GM12878 (cell line): ENCODE measurements at regions not wholly inside any gene's neighbourhood (a gene's known extent, or its start where the extent isn't known, plus 50 kb on each side); places are given as distances from the start of the nearest gene placed in this dataset.

Source experiments
- ATAC-seq: fragments of 200-7000 bp; cut with Tn5 transposase; 3 replicates; pipeline ENCODE4 v1.9.1; 2020; ENCODE audit warnings: mild to moderate bottlenecking, moderate library complexity
- BruUV-seq: library from RNA; stranded (reverse); fragments of 400-500 nt; replicated peaks from 2 replicates; lab custom pipeline; 2021; lab: Mats Ljungman, UMichigan
- CTCF ChIA-PET: fragments of 300-600 bp; sonication (Branson Sonifier 250); formaldehyde crosslinking; extraction: SDS; loops from one replicate; lab custom pipeline; 2021; ENCODE audit warnings: inconsistent platforms; lab: Yijun Ruan, JAX
- POLR2A ChIA-PET: fragments of 350-600 bp; formaldehyde crosslinking; extraction: SDS; loops from one replicate; lab custom pipeline; 2021; ENCODE audit warnings: inconsistent platforms; lab: Charles Lee
- RAD21 ChIA-PET: fragments of 300-600 bp; sonication (Branson Sonifier 250); formaldehyde crosslinking; loops from one replicate; lab custom pipeline; 2023; ENCODE audit warnings: antibody characterized with exemption; ENCODE audit not compliant: unreplicated experiment; lab: Charles Lee
- SMC1A ChIA-PET: fragments of 300-600 bp; sonication (Branson Sonifier 250); formaldehyde crosslinking; loops from one replicate; lab custom pipeline; 2023; ENCODE audit not compliant: unreplicated experiment, uncharacterized antibody; lab: Charles Lee
- DNase-seq: peaks from one replicate; pipeline ENCODE4 v3.0.0-alpha.2; 2011; ENCODE audit warnings: low read depth, low spot score
- FAIRE-seq: peaks from 3 replicates; lab custom pipeline; 2011; peaks lifted over from hg19 to GRCh38; lab: Jason Lieb, UNC
- H2AFZ ChIP-seq: 2 replicates; pipeline ENCODE4 v1.6.0; 2011; ENCODE audit warnings: low read depth, low read length, control low read depth; ENCODE audit not compliant: control insufficient read depth
- H3K27ac ChIP-seq: 2 replicates; pipeline ENCODE4 v1.5.1; 2011; ENCODE audit warnings: control low read depth; ENCODE audit not compliant: control insufficient read depth, insufficient read depth
- H3K27me3 ChIP-seq, 2 experiments: replicated peaks in 1 of 2; 2 replicates each; pipeline versions ENCODE4 v1.6.0 to v1.6.1; 2011; ENCODE audit warnings: low read length in 1 of 2; ENCODE audit not compliant: control insufficient read depth in 2 of 2, insufficient read depth in 2 of 2
- H3K36me3 ChIP-seq, 2 experiments: 2 replicates each; pipeline ENCODE4 v1.5.1; 2011; ENCODE audit warnings: low read length in 1 of 2; ENCODE audit not compliant: control insufficient read depth in 2 of 2, insufficient read depth in 2 of 2
- H3K4me1 ChIP-seq: 2 replicates; pipeline ENCODE4 v1.6.1; 2011; ENCODE audit warnings: mild to moderate bottlenecking, low read length, moderate library complexity, mixed read lengths; ENCODE audit not compliant: control insufficient read depth, insufficient read depth
- H3K4me2 ChIP-seq: 2 replicates; pipeline ENCODE4 v1.6.0; 2011; ENCODE audit warnings: control low read depth; ENCODE audit not compliant: control insufficient read depth, insufficient read depth
- H3K4me3 ChIP-seq: fragments of 200-600 bp; sonication (generic); 2 replicates; pipeline ENCODE4 v1.5.1; 2016
- H3K79me2 ChIP-seq: 2 replicates; pipeline ENCODE4 v1.6.0; 2011; ENCODE audit warnings: low read length; ENCODE audit not compliant: control insufficient read depth, insufficient read depth
- H3K9ac ChIP-seq: 2 replicates; pipeline ENCODE4 v1.8.0; 2011; ENCODE audit warnings: low read length, control low read depth, mixed read lengths; ENCODE audit not compliant: control insufficient read depth, insufficient read depth
- H3K9me3 ChIP-seq: replicated peaks from 3 replicates; pipeline ENCODE4 v1.5.1; 2011; ENCODE audit warnings: mild to moderate bottlenecking, low read length; ENCODE audit not compliant: control insufficient read depth, insufficient read depth
- H4K20me1 ChIP-seq: 2 replicates; pipeline ENCODE4 v1.6.0; 2011; ENCODE audit not compliant: control insufficient read depth, insufficient read depth
- EGR1 ChIP-seq, 2 experiments: IDR thresholded peaks; 1 replicate in 1 of 2; 2 replicates in 1 of 2; pipeline ENCODE4 v1.6.1; 2011 to 2012; ENCODE audit warnings: low read depth in 2 of 2, low read length in 2 of 2, borderline replicate concordance in 1 of 2, mild to moderate bottlenecking in 1 of 2, moderate library complexity in 1 of 2
- ESRRA ChIP-seq: IDR thresholded peaks from 2 replicates; pipeline ENCODE4 v1.6.1; 2012; ENCODE audit warnings: mild to moderate bottlenecking, low read length, improper control_type of control experiment
- GABPA ChIP-seq: IDR thresholded peaks from 2 replicates; pipeline ENCODE4 v1.6.1; 2014; ENCODE audit warnings: antibody characterized with exemption, low read depth, mild to moderate bottlenecking, inconsistent platforms
- POLR2AphosphoS2 ChIP-seq: IDR thresholded peaks from 2 replicates; pipeline ENCODE4 v1.6.1; 2011; ENCODE audit warnings: low read depth, mild to moderate bottlenecking, low read length, improper control_type of control experiment, moderate library complexity
- RAD21 ChIP-seq: IDR thresholded peaks from 2 replicates; pipeline ENCODE4 v1.6.1; 2011; ENCODE audit warnings: mild to moderate bottlenecking, low read depth, low read length, moderate library complexity; ENCODE audit not compliant: insufficient read depth
- RBBP5 ChIP-seq: fragments of 200-600 bp; sonication (generic); conservative IDR thresholded peaks from 2 replicates; pipeline ENCODE4 v1.6.1; 2016
- WGBS: methylation state at CpG from one replicate; pipeline ENCODE4 v1.1.6; 2016; ENCODE audit warnings: low lambda C conversion rate; ENCODE audit not compliant: insufficient replicate concordance, insufficient coverage; ENCODE audit errors: missing lambda C conversion rate; 5-methylcytosine and 5-hydroxymethylcytosine counted together
- in situ Hi-C: fragments of 300-500 bp; cut with MboI; formaldehyde crosslinking; loops from 9 replicates; pipeline ENCODE4 v1.14.3; 2018; ENCODE audit warnings: mixed read lengths
- intact Hi-C: fragments of 100-400 bp; cut with micrococcal nuclease; formaldehyde crosslinking; loops from one replicate; pipeline ENCODE4 v1.14.2; 2022; ENCODE audit not compliant: unreplicated experiment
- TF ChIP-seq, protein P1 (sequence below): fragments of 450-650 bp; IDR thresholded peaks from 2 replicates; pipeline ENCODE4 v1.6.1; 2017; ENCODE audit warnings: mild to moderate bottlenecking, moderate library complexity
- TF ChIP-seq, protein P2 (sequence below): fragments of 450-650 bp; IDR thresholded peaks from 2 replicates; pipeline ENCODE4 v1.6.1; 2018; ENCODE audit warnings: mild to moderate bottlenecking, low read depth, moderate library complexity; ENCODE audit not compliant: partially characterized antibody

- TF ChIP-seq EGR1 (IDR thresholded peaks at IDR 0.05; ENCODE audit: borderline replicate concordance in 1 of 2, low read depth in 2 of 2, low read length in 2 of 2) (no peak), POLR2AphosphoS2 (no peak), RBBP5 (no peak)
- Histone ChIP-seq H3K4me1 (no peaks in the 10 kb centered on the region), H3K27me3 (peaks cover 0 to 8% of the 10 kb centered on the region in 2 experiments; a peak in 3 of 4 replicates), H3K9ac (no peak overlapping the region), H2AFZ (no peak overlapping the region), H3K4me2 (no peak overlapping the region), H4K20me1 (no peaks in the 10 kb centered on the region), H3K36me3 (no peaks in the 10 kb centered on the region), H3K4me3 (no peak overlapping the region), H3K9me3 (no peaks in the 10 kb centered on the region), H3K79me2 (no peaks in the 10 kb centered on the region), H3K27ac (no peak overlapping the region)
- DNase-seq (no peak), FAIRE-seq (no peak), ATAC-seq (no peak)
- ChIA-PET POLR2A (no interaction called here), RAD21 (no interaction called here), CTCF (no interaction called here), SMC1A (no interaction called here)
- intact Hi-C loops: no loop called here
- no TSS peak for BruUV-seq
- 61% methylated on average over 16 of the region's 21 CpGs for WGBS
- in situ Hi-C loops: no loop called here
Measured at GRCh38 chr6:165819394-165819793, 156.4 kb upstream of the PDE10A start.

- no peaks in the 10 kb centered on the region for H3K4me1 ChIP-seq
- H3K36me3 ChIP-seq: no peaks in the 10 kb centered on the region
- no peak overlapping the region for H2AFZ ChIP-seq
- 32% methylated on average over 4 of the region's 4 CpGs for WGBS
- TF ChIP-seq RAD21 (no peak), GABPA (no peak), ESRRA (no peak)
- TF ChIP-seq, protein P1, sequence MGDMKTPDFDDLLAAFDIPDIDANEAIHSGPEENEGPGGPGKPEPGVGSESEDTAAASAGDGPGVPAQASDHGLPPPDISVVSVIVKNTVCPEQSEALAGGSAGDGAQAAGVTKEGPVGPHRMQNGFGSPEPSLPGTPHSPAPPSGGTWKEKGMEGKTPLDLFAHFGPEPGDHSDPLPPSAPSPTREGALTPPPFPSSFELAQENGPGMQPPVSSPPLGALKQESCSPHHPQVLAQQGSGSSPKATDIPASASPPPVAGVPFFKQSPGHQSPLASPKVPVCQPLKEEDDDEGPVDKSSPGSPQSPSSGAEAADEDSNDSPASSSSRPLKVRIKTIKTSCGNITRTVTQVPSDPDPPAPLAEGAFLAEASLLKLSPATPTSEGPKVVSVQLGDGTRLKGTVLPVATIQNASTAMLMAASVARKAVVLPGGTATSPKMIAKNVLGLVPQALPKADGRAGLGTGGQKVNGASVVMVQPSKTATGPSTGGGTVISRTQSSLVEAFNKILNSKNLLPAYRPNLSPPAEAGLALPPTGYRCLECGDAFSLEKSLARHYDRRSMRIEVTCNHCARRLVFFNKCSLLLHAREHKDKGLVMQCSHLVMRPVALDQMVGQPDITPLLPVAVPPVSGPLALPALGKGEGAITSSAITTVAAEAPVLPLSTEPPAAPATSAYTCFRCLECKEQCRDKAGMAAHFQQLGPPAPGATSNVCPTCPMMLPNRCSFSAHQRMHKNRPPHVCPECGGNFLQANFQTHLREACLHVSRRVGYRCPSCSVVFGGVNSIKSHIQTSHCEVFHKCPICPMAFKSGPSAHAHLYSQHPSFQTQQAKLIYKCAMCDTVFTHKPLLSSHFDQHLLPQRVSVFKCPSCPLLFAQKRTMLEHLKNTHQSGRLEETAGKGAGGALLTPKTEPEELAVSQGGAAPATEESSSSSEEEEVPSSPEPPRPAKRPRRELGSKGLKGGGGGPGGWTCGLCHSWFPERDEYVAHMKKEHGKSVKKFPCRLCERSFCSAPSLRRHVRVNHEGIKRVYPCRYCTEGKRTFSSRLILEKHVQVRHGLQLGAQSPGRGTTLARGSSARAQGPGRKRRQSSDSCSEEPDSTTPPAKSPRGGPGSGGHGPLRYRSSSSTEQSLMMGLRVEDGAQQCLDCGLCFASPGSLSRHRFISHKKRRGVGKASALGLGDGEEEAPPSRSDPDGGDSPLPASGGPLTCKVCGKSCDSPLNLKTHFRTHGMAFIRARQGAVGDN: no peak
- TF ChIP-seq, protein P2, sequence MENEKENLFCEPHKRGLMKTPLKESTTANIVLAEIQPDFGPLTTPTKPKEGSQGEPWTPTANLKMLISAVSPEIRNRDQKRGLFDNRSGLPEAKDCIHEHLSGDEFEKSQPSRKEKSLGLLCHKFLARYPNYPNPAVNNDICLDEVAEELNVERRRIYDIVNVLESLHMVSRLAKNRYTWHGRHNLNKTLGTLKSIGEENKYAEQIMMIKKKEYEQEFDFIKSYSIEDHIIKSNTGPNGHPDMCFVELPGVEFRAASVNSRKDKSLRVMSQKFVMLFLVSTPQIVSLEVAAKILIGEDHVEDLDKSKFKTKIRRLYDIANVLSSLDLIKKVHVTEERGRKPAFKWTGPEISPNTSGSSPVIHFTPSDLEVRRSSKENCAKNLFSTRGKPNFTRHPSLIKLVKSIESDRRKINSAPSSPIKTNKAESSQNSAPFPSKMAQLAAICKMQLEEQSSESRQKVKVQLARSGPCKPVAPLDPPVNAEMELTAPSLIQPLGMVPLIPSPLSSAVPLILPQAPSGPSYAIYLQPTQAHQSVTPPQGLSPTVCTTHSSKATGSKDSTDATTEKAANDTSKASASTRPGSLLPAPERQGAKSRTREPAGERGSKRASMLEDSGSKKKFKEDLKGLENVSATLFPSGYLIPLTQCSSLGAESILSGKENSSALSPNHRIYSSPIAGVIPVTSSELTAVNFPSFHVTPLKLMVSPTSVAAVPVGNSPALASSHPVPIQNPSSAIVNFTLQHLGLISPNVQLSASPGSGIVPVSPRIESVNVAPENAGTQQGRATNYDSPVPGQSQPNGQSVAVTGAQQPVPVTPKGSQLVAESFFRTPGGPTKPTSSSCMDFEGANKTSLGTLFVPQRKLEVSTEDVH: no peak
- no peaks in the 10 kb centered on the region for H3K79me2 ChIP-seq
- intact Hi-C loops (no loop called here), in situ Hi-C loops (no loop called here)
- ChIA-PET RAD21 (no interaction called here), CTCF (no interaction called here), POLR2A (no interaction called here), SMC1A (interaction anchor here (0.8 kb wide), 1 partner anchor 85 kb away, joined by 4 read pairs; no protein-coding TSS in a partner anchor)
- no peak for FAIRE-seq
- BruUV-seq: no TSS peak
- H3K9me3 ChIP-seq: no peaks in the 10 kb centered on the region
- DNase-seq: no peak
- no peaks in the 10 kb centered on the region for H4K20me1 ChIP-seq
- H3K27me3 ChIP-seq: peaks cover 0 to 8% of the 10 kb centered on the region in 2 experiments; a peak in 3 of 4 replicates
- H3K9ac ChIP-seq: no peak overlapping the region
- H3K27ac ChIP-seq: no peak overlapping the region
- H3K4me2 ChIP-seq: no peak overlapping the region
- ATAC-seq: no peak
- no peak overlapping the region for H3K4me3 ChIP-seq
Measured at GRCh38 chr6:165818200-165818599, 155.2 kb upstream of the PDE10A start.
